Immature natural killer cell (primary cell): ENCODE measurements at regions not wholly inside any gene's neighbourhood (a gene's known extent, or its start where the extent isn't known, plus 50 kb on each side); places are given as distances from the start of the nearest gene placed in this dataset.

Experiments used
- DNase-seq, 3 donors: peaks; one replicate each; pipeline ENCODE4 v3.0.0; 2022; ENCODE audit warnings: mixed read lengths in 1 of 3
- H3K27ac Mint-ChIP-seq, 6 donors: one replicate each; pipeline ENCODE4 v1.8.0; 2020; ENCODE audit warnings: mixed read lengths in 6 of 6, mild to moderate bottlenecking in 5 of 6, inconsistent platforms in 4 of 6, moderate library complexity in 3 of 6
- H3K27me3 Mint-ChIP-seq, 3 donors: one replicate each; pipeline ENCODE4 v1.8.0; 2020 to 2021; ENCODE audit warnings: low read depth in 3 of 3, mild to moderate bottlenecking in 3 of 3, mixed read lengths in 3 of 3, moderate library complexity in 3 of 3, inconsistent platforms in 1 of 3
- H3K36me3 Mint-ChIP-seq, 3 donors: one replicate each; pipeline ENCODE4 v1.8.0; 2020; ENCODE audit warnings: mixed read lengths in 3 of 3, inconsistent platforms in 2 of 3, mild to moderate bottlenecking in 2 of 3
- H3K4me1 Mint-ChIP-seq, 2 donors: one replicate each; pipeline ENCODE4 v1.8.0; 2020; ENCODE audit warnings: inconsistent platforms in 2 of 2, mild to moderate bottlenecking in 2 of 2, mixed read lengths in 2 of 2, moderate library complexity in 1 of 2
- H3K4me3 Mint-ChIP-seq, 5 donors: one replicate each; pipeline ENCODE4 v1.8.0; 2020; ENCODE audit warnings: mild to moderate bottlenecking in 5 of 5, mixed read lengths in 5 of 5, inconsistent platforms in 3 of 5, moderate library complexity in 3 of 5
- H3K9me3 Mint-ChIP-seq, 6 donors: one replicate each; pipeline ENCODE4 v1.8.0; 2020; ENCODE audit warnings: mild to moderate bottlenecking in 6 of 6, mixed read lengths in 6 of 6, inconsistent platforms in 4 of 6, moderate library complexity in 3 of 6

DNA sequence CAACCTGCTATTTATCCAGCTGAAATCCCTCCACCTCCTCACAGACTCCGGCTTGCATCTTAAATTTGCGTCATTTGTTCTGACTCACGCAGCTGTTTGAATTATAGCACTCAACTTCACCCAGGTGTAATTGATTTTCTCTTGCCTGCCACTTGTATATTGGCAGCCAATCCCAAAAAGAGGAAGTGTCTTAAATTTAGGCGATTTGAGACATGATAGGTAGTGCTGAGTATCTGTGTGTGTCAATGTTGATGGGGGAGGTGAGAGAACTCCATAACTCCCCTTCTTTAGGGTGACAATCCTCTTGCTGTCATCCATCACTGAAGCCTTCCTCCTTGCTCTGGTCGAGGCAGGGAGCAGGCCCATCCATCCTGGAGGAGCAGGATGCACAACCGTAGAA is 77.2 kb upstream of the TPRG1 start:
- DNase-seq: no peak
- Mint-ChIP-seq H3K36me3 (no peaks in the 10 kb centered on the region), H3K27ac (no peak overlapping the region), H3K9me3 (no peaks in the 10 kb centered on the region), H3K27me3 (peaks cover 0 to 5% (median 2%) of the 10 kb centered on the region in 3 donors), H3K4me1 (no peaks in the 10 kb centered on the region), H3K4me3 (no peak overlapping the region)

DNA sequence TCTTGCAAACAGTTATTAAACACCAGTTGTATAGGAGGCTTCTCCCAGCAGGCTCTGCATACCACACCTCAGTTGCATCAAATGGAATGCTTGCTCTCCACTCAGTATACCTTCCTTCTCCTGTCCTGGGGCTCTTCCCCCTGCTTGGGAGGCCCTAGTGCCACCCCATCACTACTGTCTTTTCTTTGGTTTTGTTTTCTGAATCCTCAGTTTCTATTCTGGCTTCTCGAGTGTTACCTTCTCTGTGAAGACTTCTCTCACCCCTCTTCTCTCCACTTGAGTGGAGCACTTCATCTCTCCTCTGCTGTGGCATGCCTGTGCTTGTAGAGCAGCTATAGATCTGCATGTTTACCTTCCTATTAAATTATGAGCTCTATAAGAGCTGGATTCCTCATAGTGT is 75.7 kb upstream of the TPRG1 start:
- Mint-ChIP-seq H3K36me3 (no peaks in the 10 kb centered on the region), H3K9me3 (no peaks in the 10 kb centered on the region), H3K4me3 (no peak overlapping the region), H3K27me3 (peaks cover 0 to 5% (median 2%) of the 10 kb centered on the region in 3 donors), H3K27ac (no peak overlapping the region), H3K4me1 (no peaks in the 10 kb centered on the region)
- no peak for DNase-seq

DNA sequence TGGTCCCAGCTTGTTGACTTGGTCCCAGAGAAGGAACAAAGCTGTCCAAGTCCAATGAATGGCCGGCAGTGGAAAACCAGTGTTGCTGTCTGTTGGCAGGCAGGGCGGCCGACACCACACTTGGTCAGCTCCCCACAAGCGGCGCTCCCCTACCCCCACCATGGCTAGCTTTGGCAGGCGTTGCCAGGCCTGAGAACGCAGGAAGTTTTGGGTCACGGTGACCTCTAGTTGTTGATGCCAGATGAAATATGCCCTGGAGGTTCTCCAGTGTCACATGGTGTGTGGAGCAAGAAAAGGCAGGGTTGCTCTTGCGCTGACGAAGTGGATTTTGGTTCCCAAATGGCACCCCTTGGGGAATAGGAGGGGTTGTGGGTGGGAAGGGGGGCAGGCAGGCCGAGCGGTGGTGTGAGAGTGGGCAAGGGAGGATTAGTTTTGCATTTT is 72.7 kb upstream of the TPRG1 start:
- Mint-ChIP-seq H3K4me1 (no peaks in the 10 kb centered on the region), H3K36me3 (no peaks in the 10 kb centered on the region), H3K27me3 (peaks cover 0 to 3% (median 3%) of the 10 kb centered on the region in 3 donors), H3K9me3 (no peaks in the 10 kb centered on the region), H3K27ac (no peak overlapping the region), H3K4me3 (no peak overlapping the region)
- DNase-seq: no peak

DNA sequence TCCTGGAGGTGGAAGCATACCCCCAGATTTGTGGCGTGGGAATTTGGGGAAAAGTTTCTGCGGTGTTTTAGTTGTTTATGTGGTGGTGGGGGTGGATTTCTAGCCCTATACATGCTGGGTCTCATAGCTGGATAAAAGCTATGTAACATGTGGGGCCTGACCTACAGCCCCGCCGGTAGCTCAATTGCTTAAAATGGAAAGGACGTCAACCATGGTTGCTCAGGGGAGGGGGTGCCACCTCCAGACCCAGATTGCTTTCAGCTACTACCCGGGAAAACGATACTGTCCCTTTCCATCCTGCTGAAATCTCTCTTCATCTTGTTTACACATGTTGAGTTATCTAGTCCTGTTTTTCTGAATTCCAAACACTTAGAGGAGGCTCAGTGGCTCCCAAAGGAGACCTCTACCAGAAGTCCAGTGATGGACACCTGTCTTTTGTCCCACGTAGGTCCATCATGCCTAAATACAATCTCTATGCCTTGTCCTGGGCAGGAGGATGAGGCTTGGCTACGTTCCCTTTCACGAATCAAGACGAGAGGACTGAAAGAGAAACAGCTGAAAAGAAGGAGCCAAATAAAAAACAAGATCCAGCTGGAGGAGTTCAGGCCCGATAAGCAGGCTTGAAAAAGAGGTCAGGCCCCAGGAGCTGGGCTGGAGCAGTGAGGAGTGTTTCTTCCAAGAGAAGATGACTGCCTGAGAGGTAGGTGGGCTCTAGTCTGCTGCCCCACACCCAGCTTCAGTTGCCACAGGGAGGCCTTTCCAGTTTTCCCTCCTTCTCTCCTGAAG is 72.1 kb upstream of the TPRG1 start:
- peaks cover 0 to 3% (median 3%) of the 10 kb centered on the region in 3 donors for H3K27me3 Mint-ChIP-seq
- no peaks in the 10 kb centered on the region for H3K9me3 Mint-ChIP-seq
- no peak overlapping the region for H3K27ac Mint-ChIP-seq
- DNase-seq: no peak
- no peaks in the 10 kb centered on the region for H3K36me3 Mint-ChIP-seq
- no peak overlapping the region for H3K4me3 Mint-ChIP-seq
- no peaks in the 10 kb centered on the region for H3K4me1 Mint-ChIP-seq

DNA sequence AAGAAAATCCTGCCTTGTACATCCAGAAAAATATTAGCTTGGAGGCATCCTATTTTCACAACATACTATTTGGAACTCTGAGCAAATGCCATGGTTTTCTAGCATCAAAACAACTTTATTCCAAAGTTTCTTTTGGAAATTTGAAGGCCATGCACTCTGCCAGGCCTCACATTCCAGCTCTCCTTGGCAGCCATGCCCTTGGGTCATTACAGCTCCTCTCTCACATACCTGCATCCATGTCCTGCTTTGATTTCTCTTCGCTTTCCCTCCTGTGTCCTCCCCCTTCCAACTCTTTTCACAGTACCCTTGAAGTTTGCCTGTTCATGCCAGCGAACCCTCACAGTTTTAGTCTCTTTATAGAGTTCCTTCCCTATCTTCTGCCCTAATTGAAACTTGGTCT is 70.9 kb upstream of the TPRG1 start:
- Mint-ChIP-seq H3K27me3 (peaks cover 0 to 3% (median 3%) of the 10 kb centered on the region in 3 donors), H3K4me1 (no peaks in the 10 kb centered on the region), H3K36me3 (no peaks in the 10 kb centered on the region), H3K9me3 (no peaks in the 10 kb centered on the region), H3K27ac (no peak overlapping the region), H3K4me3 (no peak overlapping the region)
- no peak for DNase-seq

DNA sequence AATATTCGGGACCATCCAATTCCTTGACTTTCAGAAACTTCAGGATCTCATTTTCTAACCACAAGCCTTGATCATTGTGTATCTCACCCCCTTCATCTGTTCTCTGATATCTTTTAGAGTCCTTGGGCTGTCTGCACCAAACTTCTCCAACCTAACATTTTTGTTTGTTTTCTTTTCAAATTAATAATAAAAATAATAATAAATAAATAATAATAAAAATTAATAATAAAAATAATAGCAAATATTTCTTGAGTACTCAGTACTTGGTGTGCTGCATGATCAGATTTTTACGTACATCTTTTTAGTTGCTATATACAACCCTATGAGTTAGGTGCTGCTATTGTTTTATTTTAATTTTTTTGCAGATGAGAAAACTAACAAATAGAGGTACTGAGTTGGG is 70.2 kb upstream of the TPRG1 start:
- H3K4me1 Mint-ChIP-seq: no peaks in the 10 kb centered on the region
- no peak overlapping the region for H3K4me3 Mint-ChIP-seq
- H3K27ac Mint-ChIP-seq: no peak overlapping the region
- H3K9me3 Mint-ChIP-seq: no peaks in the 10 kb centered on the region
- H3K27me3 Mint-ChIP-seq: peaks cover 0 to 3% (median 3%) of the 10 kb centered on the region in 3 donors
- H3K36me3 Mint-ChIP-seq: no peaks in the 10 kb centered on the region
- no peak for DNase-seq

DNA sequence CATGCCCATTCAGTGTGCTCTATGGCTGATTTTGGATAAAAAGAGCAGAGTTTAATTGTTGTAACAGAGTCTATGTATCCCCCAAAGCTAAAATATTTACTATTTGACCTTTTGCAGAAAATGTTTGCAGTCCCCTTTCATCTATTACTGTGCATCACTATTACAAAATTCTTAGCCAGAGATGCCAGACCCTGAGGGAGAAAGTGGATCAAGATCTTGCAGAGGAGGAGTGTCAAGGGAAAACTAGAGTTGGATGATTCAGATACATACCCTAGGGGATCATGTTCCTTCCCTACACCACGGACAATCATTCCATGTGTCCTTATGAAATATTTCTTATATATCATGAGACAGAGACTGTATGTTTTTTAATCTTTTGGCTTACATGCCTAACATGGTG is 68.6 kb upstream of the TPRG1 start:
- Mint-ChIP-seq H3K27ac (no peak overlapping the region), H3K4me3 (no peak overlapping the region), H3K9me3 (no peaks in the 10 kb centered on the region), H3K27me3 (peaks cover 2 to 3% (median 2%) of the 10 kb centered on the region in 3 donors), H3K36me3 (no peaks in the 10 kb centered on the region), H3K4me1 (no peaks in the 10 kb centered on the region)
- no peak for DNase-seq

DNA sequence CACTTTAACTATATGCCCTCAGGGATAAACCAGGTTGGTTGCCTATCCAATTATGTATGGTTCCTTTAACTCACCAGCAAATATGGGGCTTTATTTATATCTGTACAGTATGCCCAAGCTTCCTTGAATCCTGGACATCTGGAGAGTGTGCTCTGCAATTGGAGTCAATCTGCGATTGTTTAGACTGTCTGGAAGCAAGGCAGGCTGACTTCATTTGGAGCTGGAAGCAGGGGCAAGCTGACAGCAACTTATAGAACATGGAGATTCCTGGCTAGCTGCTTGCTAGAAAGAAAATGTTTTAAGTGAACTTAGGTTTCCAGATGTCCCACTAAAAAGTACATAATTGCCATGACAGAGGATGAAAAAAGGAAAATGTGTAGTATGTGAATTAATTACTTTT is 63.7 kb upstream of the TPRG1 start:
- H3K36me3 Mint-ChIP-seq: no peaks in the 10 kb centered on the region
- H3K4me1 Mint-ChIP-seq: no peaks in the 10 kb centered on the region
- no peak overlapping the region for H3K27ac Mint-ChIP-seq
- peaks cover 2 to 10% (median 5%) of the 10 kb centered on the region in 3 donors for H3K27me3 Mint-ChIP-seq
- no peak overlapping the region for H3K4me3 Mint-ChIP-seq
- no peak for DNase-seq
- peaks cover 0 to 2% (median 0%) of the 10 kb centered on the region in 6 donors for H3K9me3 Mint-ChIP-seq

DNA sequence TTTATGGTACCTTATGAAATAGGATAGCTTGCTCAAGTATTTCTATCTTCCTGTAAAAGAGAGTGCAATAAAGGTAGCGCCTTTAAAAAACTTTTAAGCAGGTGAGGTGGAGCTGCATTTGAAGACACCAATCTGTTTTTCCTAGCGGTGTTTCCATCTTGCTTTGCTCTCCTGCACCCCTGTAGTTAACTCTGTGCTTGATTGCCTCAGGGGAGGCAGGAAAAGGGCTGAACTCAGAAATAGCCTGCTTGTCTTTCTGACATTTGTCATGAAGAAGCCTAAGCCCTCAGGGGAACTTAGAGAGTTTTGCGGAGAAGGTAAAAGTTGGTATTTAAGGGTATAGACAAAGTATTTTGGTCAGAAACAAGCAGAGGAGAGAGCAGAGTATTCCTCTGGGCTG is 63.0 kb upstream of the TPRG1 start:
- Mint-ChIP-seq H3K4me1 (no peaks in the 10 kb centered on the region), H3K4me3 (no peak overlapping the region), H3K27me3 (peaks cover 4 to 10% (median 5%) of the 10 kb centered on the region in 3 donors), H3K9me3 (peaks cover 0 to 2% (median 0%) of the 10 kb centered on the region in 6 donors), H3K27ac (no peak overlapping the region), H3K36me3 (no peaks in the 10 kb centered on the region)
- DNase-seq: no peak

DNA sequence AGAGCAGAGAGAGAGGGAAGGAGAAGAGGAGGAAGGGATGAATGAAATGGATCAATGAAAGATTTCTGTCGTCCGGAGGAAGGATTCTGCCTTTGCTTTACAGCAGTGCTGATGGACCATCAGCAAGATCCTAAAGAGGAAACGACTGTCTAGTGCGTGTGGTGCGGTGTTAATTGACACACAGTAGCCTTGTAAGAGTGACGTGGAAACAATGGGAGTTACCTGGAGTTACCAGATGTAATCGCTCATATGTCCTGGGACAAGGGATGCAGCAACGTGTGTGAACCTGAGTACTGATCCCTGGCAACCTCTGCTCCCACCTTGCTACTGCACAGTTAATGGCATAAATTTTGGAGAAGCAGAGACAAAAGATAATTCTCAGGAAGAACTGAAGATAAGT is 62.6 kb upstream of the TPRG1 start:
- no peaks in the 10 kb centered on the region for H3K36me3 Mint-ChIP-seq
- no peak overlapping the region for H3K27ac Mint-ChIP-seq
- H3K27me3 Mint-ChIP-seq: peaks cover 4 to 10% (median 5%) of the 10 kb centered on the region in 3 donors
- no peak overlapping the region for H3K4me3 Mint-ChIP-seq
- DNase-seq: no peak
- no peaks in the 10 kb centered on the region for H3K4me1 Mint-ChIP-seq
- H3K9me3 Mint-ChIP-seq: peaks cover 0 to 2% (median 0%) of the 10 kb centered on the region in 6 donors

DNA sequence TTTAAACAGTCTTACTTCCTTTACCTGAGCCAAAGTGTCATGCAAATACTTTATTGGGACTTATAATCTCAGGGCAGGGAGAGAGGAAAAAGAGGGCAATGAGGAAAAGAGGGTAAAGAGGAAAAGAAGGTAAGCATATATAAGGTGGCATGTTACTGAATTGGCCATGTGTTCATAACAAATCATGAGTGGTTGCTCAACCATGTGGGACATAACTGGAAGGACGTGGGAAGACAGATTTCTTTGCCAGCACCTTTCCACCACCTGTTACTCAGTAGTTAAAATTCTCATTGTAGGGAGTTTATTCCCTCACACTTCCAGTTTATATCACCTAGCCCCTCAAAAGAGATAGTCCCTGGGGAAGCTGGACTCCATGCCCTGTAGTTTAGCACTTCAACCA is 54.7 kb upstream of the TPRG1 start:
- H3K4me3 Mint-ChIP-seq: no peak overlapping the region
- H3K4me1 Mint-ChIP-seq: peaks cover 12 to 20% of the 10 kb centered on the region in 2 donors
- no peak overlapping the region for H3K27ac Mint-ChIP-seq
- H3K27me3 Mint-ChIP-seq: peaks cover 0 to 5% (median 1%) of the 10 kb centered on the region in 3 donors
- H3K9me3 Mint-ChIP-seq: peaks cover 0 to 3% (median 0%) of the 10 kb centered on the region in 6 donors
- no peak for DNase-seq
- H3K36me3 Mint-ChIP-seq: peaks cover 0 to 6% (median 0%) of the 10 kb centered on the region in 3 donors

DNA sequence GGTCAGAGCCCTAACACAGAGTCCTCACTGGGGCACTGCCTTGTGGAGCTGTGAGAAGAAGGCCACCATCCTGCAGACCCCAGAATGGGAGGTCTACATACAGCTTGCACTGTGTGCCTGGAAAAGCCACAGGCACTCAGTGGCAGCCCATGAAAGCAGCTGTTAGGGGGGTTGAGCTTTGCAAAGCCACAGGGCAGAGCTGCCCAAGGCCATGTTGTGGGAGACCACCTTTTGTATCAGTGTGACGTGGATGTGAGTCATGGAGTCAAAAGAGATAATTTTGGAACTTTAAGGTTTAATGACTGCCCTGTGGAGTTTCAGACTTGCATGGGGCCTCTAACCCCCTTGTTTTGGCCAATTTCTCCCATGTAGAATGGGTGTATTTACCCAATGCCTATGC is 52.9 kb upstream of the TPRG1 start:
- peaks cover 0 to 3% (median 0%) of the 10 kb centered on the region in 6 donors for H3K9me3 Mint-ChIP-seq
- H3K36me3 Mint-ChIP-seq: peaks cover 0 to 6% (median 0%) of the 10 kb centered on the region in 3 donors
- H3K4me3 Mint-ChIP-seq: no peak overlapping the region
- peak overlapping the region in 1 of 6 donors; percentile 25 for H3K27ac Mint-ChIP-seq
- no peak for DNase-seq
- peaks cover 12 to 22% of the 10 kb centered on the region in 2 donors for H3K4me1 Mint-ChIP-seq
- peaks cover 0 to 5% (median 0%) of the 10 kb centered on the region in 3 donors for H3K27me3 Mint-ChIP-seq

DNA sequence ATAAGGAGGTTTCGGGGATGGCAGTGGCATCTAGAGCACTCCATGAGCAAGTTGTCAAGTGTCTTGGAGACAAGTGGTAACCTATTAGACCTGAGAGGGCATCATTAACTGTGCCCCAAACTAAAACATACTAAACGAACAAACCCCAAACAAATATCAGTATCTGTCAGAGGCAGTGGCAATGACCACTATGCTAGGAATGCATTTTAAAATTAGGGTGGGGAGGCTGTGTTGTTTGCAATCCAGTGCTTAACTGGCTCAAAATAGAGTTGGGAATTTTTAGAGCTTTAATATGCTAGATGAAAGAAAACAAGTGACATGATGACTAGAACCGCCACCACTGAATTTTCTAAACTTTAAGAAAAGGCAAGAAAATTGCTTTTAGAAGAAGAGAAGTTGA is 51.8 kb upstream of the TPRG1 start:
- Mint-ChIP-seq H3K4me1 (peaks cover 12 to 22% of the 10 kb centered on the region in 2 donors), H3K27me3 (no peaks in the 10 kb centered on the region), H3K27ac (peak overlapping the region in 1 of 6 donors; percentile 94), H3K36me3 (peaks cover 0 to 6% (median 0%) of the 10 kb centered on the region in 3 donors), H3K9me3 (peaks cover 0 to 3% (median 0%) of the 10 kb centered on the region in 6 donors), H3K4me3 (no peak overlapping the region)
- no peak for DNase-seq

DNA sequence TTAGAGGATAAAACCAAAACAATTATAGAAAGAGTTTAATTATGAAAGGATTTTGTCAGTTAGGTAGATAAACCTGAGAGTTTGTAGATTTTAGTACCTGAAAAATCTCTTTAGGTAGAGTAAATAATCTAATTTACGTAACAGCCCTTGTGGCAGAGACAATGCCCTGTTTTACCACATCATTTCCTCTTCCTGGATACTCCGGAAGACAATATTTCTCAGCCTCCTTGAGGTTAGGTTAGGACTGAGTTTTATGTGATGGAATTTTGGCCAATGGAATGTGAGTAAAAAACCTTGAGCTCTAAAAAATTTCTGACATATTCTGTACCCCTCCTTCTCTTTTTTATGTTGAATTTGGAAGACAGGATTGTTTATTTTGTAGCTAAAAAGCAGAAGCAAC is 50.7 kb upstream of the TPRG1 start:
- Mint-ChIP-seq H3K27me3 (no peaks in the 10 kb centered on the region), H3K36me3 (peaks cover 0 to 6% (median 0%) of the 10 kb centered on the region in 3 donors), H3K4me1 (peaks cover 12 to 22% of the 10 kb centered on the region in 2 donors), H3K27ac (peak overlapping the region in 4 of 6 donors; percentile 38 to 94 (median 75)), H3K4me3 (peak overlapping the region in 2 of 5 donors; percentile 4 to 92), H3K9me3 (peaks cover 0 to 3% (median 0%) of the 10 kb centered on the region in 6 donors)
- DNase-seq: peak in 2 of 3 donors; percentile 11 to 46
